MCF 10A (cell line): ENCODE measurements at regions not wholly inside any gene's neighbourhood (a gene's known extent, or its start where the extent isn't known, plus 50 kb on each side); places are given as distances from the start of the nearest gene placed in this dataset.

Experiments used
- BruUV-seq: library from RNA; stranded (reverse); fragments of 400-500 nt; replicated peaks from 2 replicates; lab custom pipeline; 2021; lab: Mats Ljungman, UMichigan
- CTCF ChIA-PET: fragments of 300-600 bp; sonication (Branson Sonifier 250); formaldehyde crosslinking; extraction: SDS; loops from one replicate; lab custom pipeline; 2021; ENCODE audit warnings: antibody characterized with exemption, inconsistent platforms; lab: Yijun Ruan, JAX
- POLR2A ChIA-PET: fragments of 300-600, 350-650 bp; sonication (Branson Sonifier 250); formaldehyde crosslinking; extraction: SDS; loops from one replicate; lab custom pipeline; 2020; ENCODE audit warnings: antibody characterized with exemption, inconsistent platforms; lab: Yijun Ruan, JAX
- DNase-seq: peaks from one replicate; pipeline ENCODE4 v3.0.0-alpha.2; 2018; ENCODE audit not compliant: unreplicated experiment
- H3K27ac Mint-ChIP-seq: one replicate; pipeline ENCODE4 v1.8.0; 2022; ENCODE audit warnings: mild to moderate bottlenecking, low read depth, mixed read lengths; ENCODE audit not compliant: unreplicated experiment
- H3K27me3 Mint-ChIP-seq: one replicate; pipeline ENCODE4 v1.8.0; 2022; ENCODE audit warnings: mixed read lengths; ENCODE audit not compliant: insufficient read depth, unreplicated experiment
- H3K36me3 Mint-ChIP-seq: one replicate; pipeline ENCODE4 v1.8.0; 2022; ENCODE audit warnings: mild to moderate bottlenecking, moderate library complexity, mixed read lengths; ENCODE audit not compliant: insufficient read depth, unreplicated experiment
- H3K4me1 Mint-ChIP-seq: one replicate; pipeline ENCODE4 v1.8.0; 2022; ENCODE audit warnings: mixed read lengths; ENCODE audit not compliant: insufficient read depth, unreplicated experiment
- H3K4me3 Mint-ChIP-seq: one replicate; pipeline ENCODE4 v1.8.0; 2022; ENCODE audit warnings: mild to moderate bottlenecking, moderate library complexity, mixed read lengths; ENCODE audit not compliant: unreplicated experiment
- H3K9me3 Mint-ChIP-seq: one replicate; pipeline ENCODE4 v1.8.0; 2022; ENCODE audit warnings: mixed read lengths; ENCODE audit not compliant: unreplicated experiment
- CTCF ChIP-seq: fragments of 200-600 bp; IDR thresholded peaks from one replicate; pipeline ENCODE4 v1.8.0; 2022; ENCODE audit warnings: antibody characterized with exemption, mild to moderate bottlenecking; ENCODE audit not compliant: unreplicated experiment
- intact Hi-C: fragments of 100-400 bp; cut with micrococcal nuclease; formaldehyde crosslinking; loops from 2 replicates; pipeline ENCODE4 v1.14.1; 2022

- Mint-ChIP-seq H3K27me3 (no peaks in the 10 kb centered on the region), H3K4me3 (no peak overlapping the region), H3K36me3 (no peaks in the 10 kb centered on the region), H3K4me1 (no peaks in the 10 kb centered on the region), H3K27ac (no peak overlapping the region), H3K9me3 (peaks cover 8% of the 10 kb centered on the region)
- BruUV-seq: no TSS peak
- no peak for TF ChIP-seq CTCF
- ChIA-PET CTCF (interaction anchor here (1.7 kb wide), 1 partner anchor 9 kb away, joined by 7 read pairs; no protein-coding TSS in a partner anchor), POLR2A (no interaction called here)
- no peak for DNase-seq
- intact Hi-C loops: no loop called here
These were observed 230.1 kb upstream of the FAT4 start for GRCh38 chr4:125084608-125085007.

GRCh38 chr4:125082729-125083417 is 231.9 kb upstream of the FAT4 start:
- BruUV-seq: no TSS peak
- DNase-seq: no peak
- CTCF ChIA-PET: no interaction called here
- no peak overlapping the region for H3K4me3 Mint-ChIP-seq
- POLR2A ChIA-PET: interaction anchor here (1.7 kb wide), 1 partner anchor 19 kb away, joined by 5 read pairs; no protein-coding TSS in a partner anchor
- TF ChIP-seq CTCF: no peak
- H3K4me1 Mint-ChIP-seq: no peaks in the 10 kb centered on the region
- no peaks in the 10 kb centered on the region for H3K36me3 Mint-ChIP-seq
- H3K9me3 Mint-ChIP-seq: peaks cover 8% of the 10 kb centered on the region
- intact Hi-C loops: no loop called here
- no peaks in the 10 kb centered on the region for H3K27me3 Mint-ChIP-seq
- H3K27ac Mint-ChIP-seq: no peak overlapping the region

GRCh38 chr4:125072269-125072668 is 242.5 kb upstream of the FAT4 start:
- H3K36me3 Mint-ChIP-seq: no peaks in the 10 kb centered on the region
- H3K4me1 Mint-ChIP-seq: peaks cover 6% of the 10 kb centered on the region
- no peak overlapping the region for H3K27ac Mint-ChIP-seq
- POLR2A ChIA-PET: no interaction called here
- no peak overlapping the region for H3K4me3 Mint-ChIP-seq
- intact Hi-C loops: loop anchor here (5.0 to 10.0 kb wide), 2 partner anchors 360 to 737 kb away; partner anchors contain the start of gene ANKRD50
- no peaks in the 10 kb centered on the region for H3K9me3 Mint-ChIP-seq
- no peak for TF ChIP-seq CTCF
- CTCF ChIA-PET: interaction anchor here (0.6 kb wide), 1 partner anchor 187 kb away, joined by 3 read pairs; no protein-coding TSS in a partner anchor
- no peaks in the 10 kb centered on the region for H3K27me3 Mint-ChIP-seq
- BruUV-seq: no TSS peak
- DNase-seq: no peak

GRCh38 chr4:125070861-125071260 is 243.9 kb upstream of the FAT4 start:
- peak; percentile 10 for DNase-seq
- no peaks in the 10 kb centered on the region for H3K36me3 Mint-ChIP-seq
- no peaks in the 10 kb centered on the region for H3K9me3 Mint-ChIP-seq
- no peaks in the 10 kb centered on the region for H3K27me3 Mint-ChIP-seq
- CTCF ChIA-PET: interaction anchor here (0.6 to 1.2 kb wide), 4 partner anchors 18 to 1557 kb away, joined by 3 read pairs; no protein-coding TSS in a partner anchor
- no TSS peak for BruUV-seq
- H3K27ac Mint-ChIP-seq: no peak overlapping the region
- TF ChIP-seq CTCF: no peak
- peaks cover 2% of the 10 kb centered on the region for H3K4me1 Mint-ChIP-seq
- POLR2A ChIA-PET: interaction anchor here (0.9 to 1.4 kb wide), 3 partner anchors 9 to 31 kb away, joined by 3 to 6 read pairs (median 3); no protein-coding TSS in a partner anchor
- no peak overlapping the region for H3K4me3 Mint-ChIP-seq
- intact Hi-C loops: loop anchor here (5.0 to 10.0 kb wide), 2 partner anchors 359 to 736 kb away; partner anchors contain the start of gene ANKRD50
